HG03280 (cell line): ENCODE measurements at regions not wholly inside any gene's neighbourhood (a gene's known extent, or its start where the extent isn't known, plus 50 kb on each side); places are given as distances from the start of the nearest gene placed in this dataset.

Experiments used
- ATAC-seq: cut with Tn5 transposase; IDR thresholded peaks from one replicate; pipeline ENCODE4 v1.9.1; 2021; ENCODE audit warnings: mild to moderate bottlenecking, moderate library complexity; ENCODE audit not compliant: unreplicated experiment

GRCh38 chr11:127677660-127678425 lies 677.3 kb upstream of the KIRREL3 start:
- no peak for ATAC-seq

DNA sequence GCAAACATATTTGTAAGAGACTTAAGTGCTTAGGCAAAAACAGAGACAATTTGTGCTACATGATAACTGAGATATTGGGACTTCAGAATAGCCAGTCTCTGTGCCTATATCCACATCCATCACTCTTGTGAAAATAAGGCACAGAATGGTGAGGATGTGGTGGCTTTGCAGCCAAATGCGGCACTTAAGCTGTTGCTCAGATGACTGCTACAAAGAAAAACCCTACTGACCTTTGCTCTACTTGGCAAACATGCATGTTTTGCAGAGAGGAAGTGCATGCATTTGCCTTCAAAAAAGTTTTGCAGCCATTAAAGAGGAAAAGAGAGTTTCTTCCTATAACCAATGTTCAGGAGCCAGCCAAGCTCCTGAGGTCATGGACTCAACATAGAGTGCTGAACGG lies 675.0 kb upstream of the KIRREL3 start:
- ATAC-seq = no peak

DNA sequence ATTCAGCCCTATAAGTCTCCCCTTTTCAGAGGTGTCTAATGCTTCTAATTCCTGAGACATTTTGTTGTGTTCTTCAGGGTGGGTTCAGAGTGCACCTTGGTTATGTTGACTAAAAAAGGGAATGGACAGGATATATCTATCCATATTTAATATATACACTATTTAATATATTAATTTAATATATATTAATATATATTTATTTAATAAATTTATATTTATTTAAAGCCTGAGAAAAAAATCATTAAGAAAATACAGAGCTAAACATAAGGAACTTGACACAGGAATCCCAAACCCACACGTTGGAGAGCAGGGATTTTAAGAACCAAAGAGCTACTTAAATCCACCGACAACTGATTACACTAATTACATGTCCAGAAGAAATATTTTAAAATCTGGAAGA lies 674.2 kb upstream of the KIRREL3 start:
- no peak for ATAC-seq

DNA sequence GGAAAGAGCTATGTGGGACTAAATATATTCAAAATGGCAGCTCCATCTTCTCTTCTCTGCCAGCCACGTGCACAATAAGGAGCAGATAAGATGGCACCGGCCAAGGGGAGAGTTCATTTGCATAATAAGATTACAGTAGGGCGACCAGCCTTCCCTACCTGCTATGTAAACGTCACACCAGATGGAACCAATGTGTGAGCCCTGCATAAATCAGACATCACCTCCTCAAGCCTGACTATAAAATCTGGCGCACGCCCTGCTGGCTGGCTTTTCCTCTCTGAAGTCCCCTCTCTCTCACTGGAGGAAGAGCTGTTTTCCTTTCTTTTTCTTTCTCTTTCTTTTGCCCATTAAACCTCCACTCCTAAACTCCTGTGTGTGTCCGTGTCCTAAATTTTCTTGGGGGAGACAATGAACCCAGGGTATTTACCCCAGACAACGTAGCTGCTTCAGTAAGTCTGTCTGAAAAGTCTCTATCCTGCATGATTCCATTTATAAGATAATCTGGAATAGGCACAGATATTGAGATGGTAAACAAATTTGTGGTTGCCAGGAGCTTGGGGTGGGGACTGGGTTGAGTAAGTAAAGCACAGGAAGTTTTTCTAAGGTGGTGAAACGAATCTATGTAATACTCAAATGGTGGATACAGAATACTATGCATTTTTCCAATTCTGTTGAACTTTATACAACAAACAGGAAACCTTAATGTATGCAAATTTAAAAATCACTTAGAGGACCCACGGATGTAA lies 670.0 kb upstream of the KIRREL3 start:
- ATAC-seq = no peak

DNA sequence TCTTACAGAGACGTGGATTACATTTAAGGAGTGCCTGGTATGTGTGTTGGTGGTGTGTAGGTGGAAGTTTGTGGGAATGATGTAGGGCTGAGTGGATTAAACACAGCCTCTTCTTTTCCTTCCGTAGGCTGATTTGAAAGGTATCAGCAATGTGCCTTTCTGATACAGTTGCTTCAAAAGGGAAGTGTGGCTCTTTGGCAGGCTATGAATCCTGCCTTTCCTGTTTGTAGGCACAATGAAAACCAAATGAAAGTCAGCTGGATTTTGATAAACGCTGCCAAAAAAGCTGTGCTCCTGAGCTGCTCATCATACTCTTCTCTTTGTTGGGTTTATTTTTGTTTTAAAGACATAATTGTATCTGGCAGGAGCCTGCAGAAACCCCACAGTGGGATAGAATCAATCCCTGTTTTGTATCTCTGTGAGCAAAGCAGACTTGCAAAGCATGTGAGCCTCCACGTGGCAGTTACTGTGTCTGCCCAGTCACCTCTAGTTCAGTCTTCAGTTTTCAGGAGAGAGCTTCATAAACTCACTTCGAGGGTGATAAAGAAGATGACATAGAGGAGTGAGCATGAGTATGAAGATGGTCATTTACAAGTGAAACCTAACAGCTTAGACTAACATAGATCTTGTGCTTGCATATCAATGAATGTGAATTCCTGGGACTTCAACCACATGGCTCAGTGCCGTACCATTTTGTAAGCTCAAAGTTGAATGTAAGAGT lies 655.7 kb upstream of the KIRREL3 start:
- no peak for ATAC-seq

DNA sequence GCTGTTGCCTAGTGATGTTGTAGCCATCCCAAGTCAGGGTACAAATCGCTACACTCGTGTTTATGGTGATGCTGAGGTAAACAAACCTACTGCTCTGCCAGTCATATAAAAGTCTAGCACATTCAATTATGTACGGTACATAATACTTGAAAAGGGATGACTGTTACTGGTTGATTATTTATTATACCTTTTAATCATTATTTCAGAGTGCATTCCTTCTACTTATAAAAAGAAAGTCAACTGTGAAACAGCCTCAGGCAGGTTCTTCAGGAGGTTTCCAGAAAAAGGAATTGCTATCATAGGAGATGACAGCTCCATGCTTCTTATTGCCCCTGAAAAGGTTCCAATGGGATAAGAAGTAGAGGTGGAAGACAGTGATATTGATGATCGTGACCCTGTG lies 652.5 kb upstream of the KIRREL3 start:
- no peak for ATAC-seq

DNA sequence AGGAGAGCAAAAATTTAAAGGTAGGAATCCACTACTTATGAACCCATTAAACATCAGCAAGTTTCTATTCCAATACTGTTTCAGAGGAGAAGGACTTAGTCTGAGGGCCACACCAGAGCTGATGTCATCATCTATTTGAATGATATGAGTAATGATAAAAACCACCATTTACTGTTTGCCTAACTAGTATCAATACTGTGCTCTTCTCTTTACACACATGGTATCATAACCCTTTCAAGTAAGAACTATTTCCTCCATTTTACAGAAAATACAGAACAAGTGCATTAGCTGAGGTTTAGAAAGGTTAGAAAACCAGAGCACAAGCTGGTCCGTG lies 651.3 kb upstream of the KIRREL3 start:
- ATAC-seq = no peak

DNA sequence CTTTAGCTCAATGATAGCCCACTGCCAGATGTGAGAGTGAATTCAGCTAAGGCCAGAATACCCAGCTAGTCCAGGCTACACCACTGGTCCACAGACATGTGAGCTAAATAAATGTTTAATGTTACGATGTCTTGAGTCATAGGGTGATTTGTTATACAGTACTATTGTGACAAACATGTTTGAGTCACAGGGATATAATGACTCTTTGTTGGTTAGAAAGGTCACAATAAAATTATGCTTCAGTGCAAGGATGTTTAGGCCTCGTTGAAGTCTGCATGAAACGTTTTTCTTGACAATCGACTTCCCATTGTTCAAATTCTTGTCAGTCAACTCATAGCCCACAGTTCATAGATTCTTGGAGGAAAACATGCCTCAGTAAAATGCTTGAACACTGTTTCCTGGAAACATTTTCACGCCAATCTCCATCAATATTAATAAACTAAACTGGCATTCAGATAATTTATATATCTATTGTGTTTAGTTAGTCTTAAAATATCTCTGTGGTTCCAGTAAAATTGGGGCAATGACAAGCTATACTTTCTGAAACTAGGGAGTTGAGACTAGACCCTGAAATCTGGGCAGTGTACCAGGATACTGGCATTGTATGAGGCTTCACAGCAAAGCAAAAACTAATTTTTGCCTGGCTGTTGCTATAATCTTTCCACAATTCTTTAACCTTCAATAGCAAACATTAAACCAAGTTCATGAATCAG lies 650.8 kb upstream of the KIRREL3 start:
- ATAC-seq = no peak

DNA sequence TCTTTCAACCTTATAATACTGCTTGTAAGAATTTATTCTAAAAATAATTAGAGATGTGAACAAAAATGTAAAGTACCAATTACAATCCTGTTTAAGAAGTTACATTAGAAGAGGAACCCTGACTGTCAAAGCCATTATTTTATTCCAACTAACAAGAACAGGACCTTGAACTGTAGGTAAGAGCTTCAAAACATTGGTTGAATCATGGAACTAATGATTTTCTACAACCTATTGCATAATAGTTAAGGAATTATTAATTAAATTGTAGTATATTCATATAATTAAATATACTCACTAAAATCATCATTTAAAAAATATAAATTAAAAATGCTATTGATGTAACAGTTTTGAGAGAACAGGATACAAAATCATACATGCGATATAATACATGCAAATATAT lies 649.4 kb upstream of the KIRREL3 start:
- ATAC-seq = no peak

GRCh38 chr11:127649071-127649470 lies 648.5 kb upstream of the KIRREL3 start:
- ATAC-seq = no peak

DNA sequence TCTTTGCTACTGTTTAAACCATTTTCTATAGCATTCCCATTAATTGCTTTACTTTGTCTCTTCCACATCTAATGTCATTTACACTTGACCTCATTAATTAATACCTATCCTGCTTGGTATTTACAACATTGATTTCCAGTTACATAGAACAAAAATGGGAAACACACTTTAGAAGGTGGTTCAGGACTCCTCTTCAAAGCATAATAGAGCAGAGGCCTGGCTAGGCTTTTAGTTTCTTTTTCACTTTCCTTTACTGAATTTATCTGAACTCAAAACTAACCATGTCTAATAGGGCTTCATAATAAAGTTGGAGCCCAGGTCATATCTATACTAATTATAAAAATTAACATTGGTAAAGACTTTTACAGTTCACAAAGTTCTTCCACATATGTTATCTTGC lies 648.0 kb upstream of the KIRREL3 start:
- no peak for ATAC-seq

DNA sequence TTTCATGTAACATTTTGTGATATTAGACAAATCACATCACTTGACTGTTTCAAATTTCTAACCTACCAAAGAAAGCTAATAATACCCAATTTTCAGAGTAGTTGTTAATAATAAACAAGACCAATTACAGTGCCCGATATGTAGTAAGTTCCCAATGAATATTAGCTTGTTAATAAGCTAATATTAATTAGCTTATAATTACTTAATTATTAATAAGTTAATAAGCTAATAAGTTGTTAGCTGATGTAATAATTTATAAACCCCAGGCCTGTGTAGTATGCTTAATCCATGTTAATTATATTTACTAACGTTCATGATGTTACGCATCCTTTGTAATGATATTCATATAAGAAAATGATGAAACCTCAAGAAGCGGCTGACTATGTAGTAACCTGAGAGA lies 643.8 kb upstream of the KIRREL3 start:
- ATAC-seq = no peak

- ATAC-seq = no peak
These were observed 642.9 kb upstream of the KIRREL3 start for GRCh38 chr11:127643268-127644058.

DNA sequence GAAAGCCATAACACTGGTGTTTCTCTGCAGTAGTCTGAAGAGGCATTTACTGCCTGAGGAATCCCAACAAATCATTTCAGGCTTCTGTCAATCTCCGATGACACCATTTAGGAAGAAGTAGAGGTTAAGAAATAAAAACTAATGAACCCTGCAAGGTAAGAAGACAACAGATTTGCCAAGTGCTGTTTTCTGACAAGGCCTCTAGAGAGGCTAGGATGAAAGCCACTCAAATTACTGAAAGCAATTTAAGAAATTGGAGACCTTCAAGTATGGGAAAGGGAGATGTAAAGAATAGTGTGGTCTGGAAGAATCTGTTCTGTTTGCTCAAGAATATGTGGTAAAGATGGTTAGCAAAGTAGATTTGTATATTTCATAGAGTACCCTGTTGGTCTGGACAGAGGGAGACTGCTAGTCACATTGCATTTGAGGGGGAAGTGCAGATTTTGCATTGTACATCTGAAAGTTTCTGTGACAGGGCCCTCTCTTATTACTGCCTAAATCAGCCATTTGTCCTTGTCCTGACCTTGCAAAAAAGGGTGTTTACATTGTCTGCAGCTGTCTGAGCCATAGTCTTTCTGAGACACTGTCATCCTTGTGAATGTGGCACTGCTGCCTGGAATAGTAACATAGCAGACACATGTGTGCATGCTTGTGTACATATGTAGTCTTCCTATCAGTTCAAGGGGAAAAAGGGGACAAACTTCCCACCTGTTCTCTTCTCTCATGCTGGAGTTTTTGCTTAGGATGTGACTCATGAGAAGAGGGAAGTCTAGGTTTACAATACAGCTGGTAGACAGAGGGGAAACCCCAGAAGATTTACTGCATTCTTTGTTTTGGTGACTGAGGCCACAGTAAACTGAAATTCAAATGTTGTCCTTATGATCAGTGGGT lies 640.2 kb upstream of the KIRREL3 start:
- ATAC-seq = peak; percentile 57

- ATAC-seq = no peak
These were observed 639.3 kb upstream of the KIRREL3 start for GRCh38 chr11:127639916-127640315.

DNA sequence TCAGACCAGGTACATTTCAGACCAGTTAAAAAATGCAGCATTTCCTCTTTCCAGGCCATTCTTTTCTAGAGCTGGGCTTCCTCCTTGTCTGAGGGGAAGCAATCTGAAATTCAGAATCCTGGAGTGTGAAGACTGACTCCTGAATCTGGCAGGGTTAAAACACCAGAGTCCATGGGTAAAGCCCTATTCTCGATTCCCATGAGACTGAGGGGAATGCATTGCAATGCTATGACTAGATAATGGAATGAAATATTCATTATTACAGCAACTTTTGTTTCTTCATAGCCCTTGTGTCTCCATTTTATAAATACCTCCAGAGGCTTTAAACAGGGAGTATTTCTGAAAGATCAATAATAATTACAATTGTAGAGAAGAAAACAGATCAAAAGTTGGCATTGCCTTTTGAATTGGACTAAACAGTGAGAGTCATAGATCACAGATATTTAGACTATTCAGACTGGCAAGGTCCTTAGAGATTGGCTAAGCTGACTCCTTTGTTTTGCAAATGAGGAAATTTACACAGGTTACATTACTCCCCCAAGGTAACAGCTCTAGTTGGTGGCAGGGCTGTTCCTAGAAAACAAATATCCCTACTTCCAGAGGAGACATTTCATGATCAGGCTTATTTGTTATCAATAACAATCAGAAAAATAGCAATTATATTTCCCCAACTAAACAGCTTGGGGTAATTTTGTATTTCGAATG lies 632.6 kb upstream of the KIRREL3 start:
- ATAC-seq = peak; percentile 7

- peak; percentile 57 for ATAC-seq
These were observed 632.0 kb upstream of the KIRREL3 start for GRCh38 chr11:127632546-127632945.

DNA sequence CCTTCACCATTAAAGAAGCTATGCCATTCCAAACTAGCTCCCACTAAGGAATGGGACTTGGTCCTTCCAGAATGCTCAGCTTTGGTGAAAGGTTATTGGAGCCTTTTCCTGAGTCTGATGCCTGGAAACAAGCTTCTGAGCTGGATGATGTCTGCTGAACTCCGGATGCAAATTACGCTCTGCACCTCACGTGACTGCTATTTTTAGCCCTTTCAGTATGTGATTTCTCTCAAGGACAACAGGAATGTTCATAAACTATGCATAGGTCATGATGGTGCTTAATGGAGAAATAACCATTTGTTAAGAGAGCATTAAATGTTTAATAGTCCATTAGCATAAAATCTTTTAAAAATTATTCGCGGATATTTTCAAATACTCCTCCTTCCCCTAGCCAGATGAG lies 631.4 kb upstream of the KIRREL3 start:
- ATAC-seq = no peak

DNA sequence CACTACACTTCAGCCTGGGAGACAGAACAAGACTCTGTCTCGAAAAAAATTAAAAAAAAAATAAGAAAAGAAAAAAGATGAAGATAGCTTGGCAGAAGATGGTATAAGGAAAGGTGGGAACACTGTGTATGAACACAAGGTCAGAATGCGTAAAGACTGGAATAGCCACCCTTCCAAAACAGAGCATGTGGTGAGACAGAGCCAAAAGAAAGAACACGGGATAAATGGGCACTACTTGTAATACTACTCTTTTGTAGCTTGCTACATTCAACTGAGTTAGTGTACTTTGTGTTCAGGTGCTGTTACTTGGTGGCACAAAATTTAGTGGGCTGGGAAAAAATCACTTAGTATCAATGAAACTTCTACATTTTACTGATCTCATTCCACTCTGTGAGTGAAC lies 628.6 kb upstream of the KIRREL3 start:
- no peak for ATAC-seq
